Mesodermal cell (in vitro differentiated cells): ENCODE measurements at regions not wholly inside any gene's neighbourhood (a gene's known extent, or its start where the extent isn't known, plus 50 kb on each side); places are given as distances from the start of the nearest gene placed in this dataset.

Experiments used
- H3K27ac ChIP-seq: 2 replicates; pipeline ENCODE4 v1.7.0; 2013; ENCODE audit warnings: mild to moderate bottlenecking, low read depth, low read length, moderate library complexity; ENCODE audit not compliant: severe bottlenecking
- H3K36me3 ChIP-seq: 2 replicates; pipeline ENCODE4 v1.7.1; 2013; ENCODE audit warnings: mild to moderate bottlenecking, low read length, moderate library complexity; ENCODE audit not compliant: control insufficient read depth, insufficient read depth
- H3K4me1 ChIP-seq: one replicate; pipeline ENCODE4 v1.7.1; 2013; ENCODE audit warnings: mild to moderate bottlenecking, low read length; ENCODE audit not compliant: insufficient read depth, control insufficient read depth, poor library complexity, severe bottlenecking
- H3K4me3 ChIP-seq: 2 replicates; pipeline ENCODE4 v1.7.0; 2013; ENCODE audit warnings: low read length, control low read depth, mild to moderate bottlenecking; ENCODE audit not compliant: insufficient read depth, poor library complexity, severe bottlenecking; ENCODE audit errors: extremely low read depth
- H3K9me3 ChIP-seq: 2 replicates; pipeline ENCODE4 v1.7.1; 2013; ENCODE audit warnings: mild to moderate bottlenecking, low read length, moderate library complexity; ENCODE audit not compliant: control insufficient read depth
- WGBS, 2 experiments: methylation state at CpG; one replicate each; pipeline ENCODE4 v1.1.5; 2013; ENCODE audit warnings: missing lambda C conversion rate in 2 of 2; ENCODE audit not compliant: insufficient coverage in 2 of 2; 5-methylcytosine and 5-hydroxymethylcytosine counted together

- Histone ChIP-seq H3K4me3 (no peak overlapping the region), H3K36me3 (no peaks in the 10 kb centered on the region), H3K4me1 (peaks cover 26% of the 10 kb centered on the region), H3K27ac (no peak overlapping the region), H3K9me3 (no peaks in the 10 kb centered on the region)
- 80 to 100% methylated on average over 1 of the region's 2 CpGs for WGBS, 2 experiments
These were observed 736.4 kb downstream of the KCNA4 start for GRCh38 chr11:29280452-29280851.

GRCh38 chr11:29279716-29280115 is 737.1 kb downstream of the KCNA4 start:
- Histone ChIP-seq H3K9me3 (no peaks in the 10 kb centered on the region), H3K4me1 (peaks cover 26% of the 10 kb centered on the region), H3K4me3 (no peak overlapping the region), H3K27ac (no peak overlapping the region), H3K36me3 (no peaks in the 10 kb centered on the region)
- 100% methylated on average over 1 of the region's 2 CpGs for WGBS, 2 experiments

- H3K9me3 ChIP-seq: no peaks in the 10 kb centered on the region
- H3K36me3 ChIP-seq: no peaks in the 10 kb centered on the region
- WGBS, 2 experiments: 78 to 92% methylated on average over 1 to 4 of the region's 5 CpGs
- no peak overlapping the region for H3K4me3 ChIP-seq
- no peaks in the 10 kb centered on the region for H3K4me1 ChIP-seq
- no peak overlapping the region for H3K27ac ChIP-seq
These were observed 744.7 kb downstream of the KCNA4 start for GRCh38 chr11:29272019-29272654.

- Histone ChIP-seq H3K4me3 (no peak overlapping the region), H3K9me3 (no peaks in the 10 kb centered on the region), H3K27ac (no peak overlapping the region), H3K36me3 (no peaks in the 10 kb centered on the region), H3K4me1 (no peaks in the 10 kb centered on the region)
- WGBS, 2 experiments: no CpG with 5 or more reads among the region's 1 CpG
These were observed 745.2 kb downstream of the KCNA4 start for GRCh38 chr11:29271616-29272015.

GRCh38 chr11:29268733-29269132 is 748.1 kb downstream of the KCNA4 start:
- Histone ChIP-seq H3K36me3 (no peaks in the 10 kb centered on the region), H3K4me3 (no peak overlapping the region), H3K4me1 (no peaks in the 10 kb centered on the region), H3K9me3 (no peaks in the 10 kb centered on the region), H3K27ac (no peak overlapping the region)
- WGBS, 2 experiments: no CpG with 5 or more reads among the region's 2 CpGs

GRCh38 chr11:29265792-29266191 is 751.0 kb downstream of the KCNA4 start:
- Histone ChIP-seq H3K27ac (no peak overlapping the region), H3K4me3 (no peak overlapping the region), H3K36me3 (no peaks in the 10 kb centered on the region), H3K9me3 (no peaks in the 10 kb centered on the region), H3K4me1 (peaks cover 2% of the 10 kb centered on the region)
- WGBS, 2 experiments: 82 to 93% methylated on average over 2 of the region's 3 CpGs

- Histone ChIP-seq H3K4me1 (peaks cover 2% of the 10 kb centered on the region), H3K36me3 (no peaks in the 10 kb centered on the region), H3K4me3 (no peak overlapping the region), H3K27ac (no peak overlapping the region), H3K9me3 (no peaks in the 10 kb centered on the region)
These were observed 751.4 kb downstream of the KCNA4 start for GRCh38 chr11:29265381-29265780.

- Histone ChIP-seq H3K36me3 (no peaks in the 10 kb centered on the region), H3K27ac (no peak overlapping the region), H3K9me3 (no peaks in the 10 kb centered on the region), H3K4me3 (no peak overlapping the region), H3K4me1 (peaks cover 2% of the 10 kb centered on the region)
- 77 to 85% methylated on average over 2 to 4 of the region's 5 CpGs for WGBS, 2 experiments
These were observed 752.7 kb downstream of the KCNA4 start for GRCh38 chr11:29263971-29264682.

- H3K36me3 ChIP-seq: no peaks in the 10 kb centered on the region
- H3K4me3 ChIP-seq: no peak overlapping the region
- peaks cover 2% of the 10 kb centered on the region for H3K4me1 ChIP-seq
- no peaks in the 10 kb centered on the region for H3K9me3 ChIP-seq
- no peak overlapping the region for H3K27ac ChIP-seq
These were observed 755.0 kb downstream of the KCNA4 start for GRCh38 chr11:29261831-29262230.

GRCh38 chr11:29260939-29261705 is 755.7 kb downstream of the KCNA4 start:
- WGBS, 2 experiments: 83 to 96% methylated on average over 1 to 2 of the region's 3 CpGs
- Histone ChIP-seq H3K9me3 (no peaks in the 10 kb centered on the region), H3K4me1 (peaks cover 2% of the 10 kb centered on the region), H3K27ac (no peak overlapping the region), H3K36me3 (no peaks in the 10 kb centered on the region), H3K4me3 (no peak overlapping the region)

- Histone ChIP-seq H3K36me3 (no peaks in the 10 kb centered on the region), H3K9me3 (no peaks in the 10 kb centered on the region), H3K27ac (no peak overlapping the region), H3K4me1 (peaks cover 2% of the 10 kb centered on the region), H3K4me3 (no peak overlapping the region)
- 47 to 67% methylated on average over 3 of the region's 3 CpGs for WGBS, 2 experiments
These were observed 758.4 kb downstream of the KCNA4 start for GRCh38 chr11:29258411-29258810.
